M059J (cell line): ENCODE measurements at regions not wholly inside any gene's neighbourhood (a gene's known extent, or its start where the extent isn't known, plus 50 kb on each side); places are given as distances from the start of the nearest gene placed in this dataset.
"Not testable (repeated sequence)": the region's sequence is repeated elsewhere in the genome, so short reads cannot be mapped to it uniquely, and the experiment has no call there.

ENCODE experiments used
- DNase-seq: peaks from one replicate; pipeline ENCODE4 v3.0.0-alpha.2; 2012; ENCODE audit warnings: low read depth

DNA sequence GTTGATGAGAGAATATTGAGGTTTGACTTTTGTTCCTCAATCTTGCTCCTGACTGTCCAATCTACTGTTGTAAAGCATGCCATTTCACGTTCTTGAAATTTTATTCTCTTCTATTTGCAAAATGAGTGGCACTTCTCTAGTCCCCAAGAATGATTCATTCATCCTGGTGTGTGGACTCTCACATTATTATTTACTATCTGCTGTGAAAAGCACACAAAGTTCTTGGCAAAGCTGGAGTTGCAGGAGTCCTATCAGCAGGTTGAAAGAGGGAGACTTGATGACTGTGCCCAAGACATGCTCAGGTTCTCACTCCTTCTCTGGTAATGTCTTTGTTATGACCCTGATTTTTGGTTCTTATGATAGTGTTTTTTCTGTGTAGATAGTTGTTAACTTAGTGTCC lies 382.6 kb downstream of the DMRTA1 start:
- no peak for DNase-seq

DNA sequence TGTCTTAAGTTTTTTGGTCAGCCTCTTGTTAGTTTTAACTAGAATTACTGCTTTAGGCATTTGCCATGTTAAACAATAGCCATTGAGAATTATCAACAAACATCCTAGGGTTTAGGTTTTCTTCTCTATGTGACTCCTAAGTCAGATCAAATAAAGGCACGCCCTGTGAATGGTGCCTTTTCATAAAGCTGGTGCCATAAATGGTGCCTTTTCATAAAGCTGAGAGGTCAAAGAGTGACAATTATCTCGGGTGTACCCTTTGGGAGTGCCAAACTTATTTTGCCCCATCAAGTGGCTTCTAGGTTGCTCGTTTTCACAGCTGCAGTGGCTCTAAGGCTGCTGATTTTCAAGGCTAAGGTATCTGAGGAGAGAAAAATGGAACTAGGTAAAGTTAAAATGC lies 391.6 kb downstream of the DMRTA1 start:
- DNase-seq: no peak

DNA sequence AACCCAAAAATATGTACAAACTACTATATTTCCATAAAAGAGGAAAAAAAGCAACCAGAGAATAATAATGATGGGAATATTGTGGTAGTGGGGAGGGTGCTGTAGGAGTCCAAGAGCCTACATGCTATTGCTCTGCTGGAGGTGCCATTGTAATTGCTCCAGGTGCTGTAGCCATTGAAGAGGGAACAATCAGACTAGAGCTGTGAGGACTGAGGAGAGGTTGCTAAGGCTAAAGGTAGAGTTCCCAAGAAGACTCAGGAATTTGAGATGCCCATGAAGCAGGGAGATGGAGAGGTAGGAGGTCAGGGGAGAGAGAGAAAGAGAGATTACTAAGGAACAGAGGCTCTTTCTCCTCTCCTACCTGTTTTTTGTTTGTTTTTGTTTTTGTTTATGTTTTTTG lies 394.0 kb downstream of the DMRTA1 start:
- no peak for DNase-seq

DNA sequence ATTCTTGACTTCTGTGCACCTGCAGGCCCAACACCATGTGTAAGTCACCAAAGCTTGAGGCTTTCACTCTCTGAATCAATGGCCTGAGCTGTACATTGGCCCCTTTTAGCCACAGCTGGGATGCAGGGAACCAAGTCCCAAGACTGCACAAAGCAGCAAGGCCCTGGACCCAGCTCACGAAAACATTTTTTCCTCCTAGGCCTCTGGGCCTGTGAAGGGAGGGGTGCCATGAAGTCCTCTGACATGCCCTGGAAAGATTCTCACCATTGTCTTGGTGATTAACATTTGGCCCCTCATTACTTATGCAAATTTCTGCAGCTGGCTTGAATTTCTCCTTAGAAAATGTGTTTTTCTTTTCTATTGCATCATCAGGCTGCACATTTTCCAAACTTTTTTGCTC lies 398.6 kb downstream of the DMRTA1 start:
- DNase-seq: not testable (repeated sequence)

DNA sequence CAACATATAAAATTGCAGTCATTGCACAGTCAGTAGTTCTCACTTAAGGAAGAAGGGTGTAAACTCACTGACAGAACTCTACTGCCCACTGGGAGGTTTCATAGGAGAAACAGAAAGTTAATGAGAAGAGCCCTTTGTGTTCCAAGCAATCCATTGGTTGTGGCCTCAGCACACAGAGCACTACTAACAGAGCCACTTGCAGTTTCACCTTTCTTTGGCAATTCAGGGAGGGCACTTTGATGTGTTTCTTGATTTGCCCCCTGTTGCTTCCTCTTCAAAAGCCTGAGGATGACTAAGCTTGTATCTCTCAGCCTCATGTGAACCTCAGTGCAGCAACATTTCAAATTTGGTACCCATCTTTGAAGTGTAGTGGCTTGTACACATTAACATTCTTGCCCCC lies 409.4 kb downstream of the DMRTA1 start:
- DNase-seq: no peak

DNA sequence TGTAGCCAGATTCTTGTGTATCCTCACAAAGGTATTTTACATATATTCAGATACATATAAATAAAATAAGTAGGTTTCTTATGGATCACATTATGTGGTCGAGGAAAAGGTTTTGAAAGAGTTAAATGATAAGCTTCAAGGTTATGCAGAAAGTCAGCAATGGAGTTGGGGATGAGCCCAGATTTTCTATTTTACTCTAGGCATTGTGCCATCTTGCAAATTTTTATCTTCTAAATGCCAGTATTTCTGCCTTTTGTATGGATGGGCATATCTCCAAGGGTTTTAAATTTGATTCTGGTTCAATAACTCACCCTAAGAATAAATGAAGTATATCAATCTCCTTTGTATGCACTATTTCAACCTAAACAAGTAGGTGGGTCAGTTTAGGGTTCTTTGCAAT lies 410.7 kb downstream of the DMRTA1 start:
- no peak for DNase-seq

DNA sequence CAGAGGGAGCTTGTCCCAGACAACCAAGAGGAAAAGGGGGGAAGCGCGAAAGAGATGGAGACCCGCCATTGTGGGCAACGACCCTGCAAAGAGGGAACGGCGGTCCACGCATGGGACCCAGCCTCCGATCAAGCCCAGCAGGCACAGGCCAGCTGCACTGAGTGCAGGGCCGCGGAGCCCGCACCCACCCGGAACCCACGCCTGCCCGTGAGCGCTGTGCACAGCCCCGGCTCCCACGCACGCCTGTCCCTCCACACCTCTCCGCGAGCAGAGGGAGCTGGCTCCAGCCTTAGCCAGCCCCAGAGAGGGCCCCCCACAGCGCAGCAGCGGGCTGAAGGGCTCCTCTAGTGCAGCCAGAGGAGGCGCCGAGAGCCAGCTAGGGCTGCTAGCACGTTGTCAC lies 416.5 kb downstream of the DMRTA1 start:
- no peak for DNase-seq

DNA sequence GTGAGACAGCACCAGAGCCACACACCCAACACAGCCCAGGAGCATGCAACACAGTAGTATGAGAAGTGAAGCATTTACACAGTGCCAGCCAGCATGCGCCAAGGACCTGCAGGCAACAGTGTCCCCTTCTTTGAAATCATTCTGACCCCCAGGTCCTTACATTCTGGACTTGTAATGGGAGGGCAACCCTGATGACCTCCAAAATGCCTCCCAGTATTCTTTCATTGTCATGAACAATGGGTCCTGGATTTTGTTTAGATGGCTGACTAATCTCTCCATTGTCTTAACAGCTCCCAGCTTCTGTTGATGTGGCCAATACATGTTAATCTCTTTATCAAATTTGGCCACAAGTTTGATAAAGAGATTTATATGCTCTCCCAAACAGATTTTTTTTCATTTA lies 417.1 kb downstream of the DMRTA1 start:
- DNase-seq: no peak

DNA sequence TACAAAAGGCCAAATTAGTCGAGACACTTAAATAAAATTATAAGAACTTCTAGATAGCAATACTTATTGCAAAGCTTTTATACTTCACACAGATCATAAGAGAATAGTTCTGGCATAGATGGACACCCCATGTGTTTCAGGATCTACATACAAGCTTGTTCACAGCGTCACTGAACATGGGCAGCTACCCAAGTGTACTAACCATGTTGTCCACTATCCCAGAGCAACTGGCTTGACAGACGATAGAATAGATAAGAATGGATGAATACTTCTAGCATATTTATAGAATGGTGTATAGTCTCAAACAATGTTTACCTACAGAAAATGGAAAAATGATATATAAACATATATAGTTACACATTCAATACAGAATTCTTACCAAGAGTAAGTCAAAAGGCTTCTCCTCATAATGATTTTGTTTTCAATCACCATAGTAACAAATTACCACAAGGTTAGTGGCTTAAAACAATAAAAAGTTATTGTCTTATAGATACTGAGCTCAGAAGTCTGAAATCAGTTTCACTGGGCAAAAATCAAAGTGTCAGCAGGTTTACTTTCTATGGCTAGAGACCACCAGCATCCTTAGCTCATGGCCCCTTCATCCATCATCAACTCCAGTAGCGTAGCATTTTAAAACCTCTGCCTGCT lies 446.7 kb downstream of the DMRTA1 start:
- no peak for DNase-seq

DNA sequence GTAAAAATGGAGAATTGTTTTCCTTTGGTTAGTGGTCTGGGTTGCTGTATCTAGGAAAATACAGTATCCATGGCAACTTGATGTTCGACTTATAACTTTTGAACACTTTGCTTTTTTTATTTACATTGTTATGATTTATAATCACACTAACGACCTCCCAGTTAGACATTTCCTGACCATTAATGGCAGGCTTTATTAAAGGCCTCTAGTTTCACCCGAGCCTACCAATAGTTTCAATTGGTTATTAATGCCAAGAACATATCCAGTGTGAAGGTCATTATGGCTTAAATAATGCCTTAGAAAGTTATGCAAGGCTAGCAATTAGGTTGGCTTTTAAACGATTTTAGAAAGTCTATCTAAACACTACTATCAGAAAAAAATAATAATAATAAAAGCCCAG lies 452.0 kb downstream of the DMRTA1 start:
- no peak for DNase-seq

DNA sequence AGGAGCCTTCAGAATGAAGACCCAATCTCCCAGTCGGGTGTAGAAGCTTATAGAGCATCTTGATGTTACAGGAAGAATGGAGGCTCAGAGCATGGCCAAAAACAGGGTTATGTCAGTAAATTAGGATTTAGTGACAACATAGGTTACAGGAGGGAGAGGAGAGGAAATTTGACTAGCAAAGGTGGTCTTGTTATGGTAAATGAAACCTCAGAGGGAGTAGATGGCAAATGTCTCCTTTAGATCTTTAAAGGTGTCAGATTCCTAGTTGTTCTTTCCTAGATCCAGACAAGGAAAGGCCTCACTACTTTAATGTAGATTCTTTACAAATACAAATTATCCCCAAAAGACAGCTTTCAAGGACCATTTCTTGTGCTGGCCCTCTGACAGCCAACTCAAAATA lies 465.0 kb downstream of the DMRTA1 start:
- DNase-seq: no peak

DNA sequence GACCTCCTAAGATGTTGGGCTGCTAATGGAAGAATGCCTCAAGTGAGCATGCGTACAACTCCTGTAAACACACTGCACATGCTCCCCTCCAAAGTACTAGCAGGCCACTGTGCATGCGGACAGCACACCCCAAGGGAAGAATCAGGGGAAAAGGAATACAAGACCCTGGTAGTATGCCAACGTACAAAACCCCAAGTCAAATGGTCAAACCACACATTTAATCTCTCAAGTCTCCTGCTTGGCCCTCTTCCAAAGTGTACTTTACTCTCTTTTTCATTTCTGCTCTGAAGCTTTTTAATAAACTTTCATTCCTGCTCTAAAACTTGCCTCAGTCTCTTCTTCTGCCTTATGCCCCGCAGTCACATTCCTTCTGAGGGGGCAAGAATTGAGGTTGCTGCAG lies 466.4 kb downstream of the DMRTA1 start:
- peak; percentile 81 for DNase-seq

DNA sequence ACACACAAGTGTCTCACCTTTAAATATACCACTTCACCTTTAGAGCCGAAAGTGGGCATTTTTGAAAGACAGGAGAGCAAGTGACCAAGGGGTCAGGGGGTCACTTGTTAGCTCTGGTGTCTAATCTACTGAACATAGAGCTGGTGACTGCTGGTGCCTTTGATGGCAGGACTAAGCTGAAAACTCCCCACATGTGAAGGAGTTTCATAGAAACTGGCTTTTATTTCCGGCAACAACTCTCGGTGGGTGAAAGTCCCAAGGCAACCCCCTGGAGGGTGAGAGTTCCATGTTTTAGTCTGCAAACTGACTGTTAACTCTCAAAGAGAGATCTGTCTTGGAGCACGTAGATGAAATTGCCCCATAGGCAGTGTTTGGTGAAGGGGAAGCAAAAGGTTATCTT lies 466.9 kb downstream of the DMRTA1 start:
- no peak for DNase-seq

DNA sequence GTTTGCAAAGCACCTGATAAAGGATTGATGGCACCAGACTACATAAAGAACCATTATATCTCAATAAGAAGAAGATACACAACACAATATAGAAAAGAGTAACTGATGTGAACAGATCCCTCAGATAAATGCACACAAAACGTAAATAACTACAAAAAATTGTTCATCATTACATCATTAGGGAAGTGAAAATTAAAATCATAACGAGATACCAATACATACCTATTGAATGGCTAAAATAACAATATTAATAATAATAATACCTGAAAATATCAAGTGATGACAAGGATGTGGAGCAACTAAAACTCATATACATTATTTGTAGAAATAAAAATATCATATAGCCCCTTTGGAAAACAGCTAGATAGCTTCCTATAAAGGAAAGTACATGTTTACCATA lies 469.5 kb downstream of the DMRTA1 start:
- DNase-seq: no peak

DNA sequence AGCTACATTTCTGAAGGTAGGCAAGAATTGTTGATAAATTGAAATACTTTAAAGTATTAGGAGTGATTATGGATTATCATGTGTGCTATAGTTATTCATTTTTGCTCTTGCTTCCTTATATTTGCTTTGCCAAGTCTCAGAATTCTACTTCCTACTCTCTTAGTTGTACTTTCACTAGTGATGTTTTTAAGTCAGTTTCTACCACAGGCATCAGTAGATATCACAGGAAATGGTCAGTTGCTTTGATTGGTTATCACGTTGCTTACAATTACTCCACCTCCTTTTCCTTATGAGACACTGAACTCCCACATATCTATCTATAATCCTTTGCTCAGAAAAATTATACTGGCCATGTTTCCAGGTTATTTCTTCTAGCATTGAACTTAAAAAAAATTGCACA lies 472.8 kb downstream of the DMRTA1 start:
- no peak for DNase-seq

DNA sequence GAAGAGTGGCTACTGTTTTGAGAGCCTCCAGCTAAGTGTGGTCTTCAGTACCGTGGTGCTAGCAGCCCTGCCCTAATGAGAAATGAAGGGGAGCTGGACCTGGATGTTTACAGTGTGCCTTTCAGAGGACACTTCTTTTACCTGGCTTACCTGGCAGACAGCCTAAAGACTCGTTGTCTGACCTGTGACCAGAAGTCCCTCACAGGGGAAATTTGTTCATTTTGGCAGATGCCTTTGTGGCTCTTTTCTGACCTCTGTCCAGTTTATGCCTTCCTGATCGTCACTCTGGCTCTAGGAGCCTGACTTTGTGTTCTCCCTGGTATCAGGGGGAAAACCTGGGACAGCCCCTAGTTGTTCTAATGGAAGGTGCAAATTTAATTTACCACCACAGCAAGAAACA lies 475.1 kb downstream of the DMRTA1 start:
- no peak for DNase-seq

DNA sequence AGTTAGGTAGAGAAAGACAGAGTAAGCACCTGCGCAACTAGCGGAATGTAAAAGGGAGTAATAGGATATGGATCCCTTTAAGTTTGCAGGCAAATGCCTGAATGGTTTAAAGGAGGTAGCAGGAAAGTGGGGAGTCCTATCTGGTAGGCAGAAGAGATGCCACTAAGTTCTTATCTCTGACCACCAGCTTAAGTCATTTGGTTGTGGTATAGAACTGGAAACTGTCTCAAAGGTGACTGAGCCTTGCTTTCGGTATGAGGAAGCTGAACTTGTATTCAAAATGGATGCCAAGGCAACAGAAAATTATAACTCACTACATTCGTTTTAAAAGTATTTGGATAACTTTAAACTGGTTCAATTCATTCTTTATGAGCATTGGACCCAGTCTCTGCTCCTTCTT lies 475.6 kb downstream of the DMRTA1 start:
- DNase-seq: peak; percentile 36

DNA sequence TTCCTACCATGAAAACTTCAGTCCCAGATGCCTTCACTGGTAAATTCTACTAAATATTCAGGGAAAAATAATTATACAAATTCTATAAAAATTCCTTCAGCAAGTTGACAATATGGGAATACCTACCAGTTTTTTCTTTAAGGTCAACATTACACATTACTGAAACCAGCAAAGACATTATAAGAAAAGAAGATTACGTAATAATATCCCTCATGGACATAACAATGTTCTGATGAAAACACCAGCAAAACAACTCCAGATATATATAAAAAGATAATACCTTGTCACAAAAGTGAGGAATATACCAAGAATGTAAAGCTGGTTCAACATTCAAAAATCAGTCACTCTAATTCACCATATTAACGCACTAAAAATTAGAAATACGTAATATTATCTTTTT lies 507.9 kb downstream of the DMRTA1 start:
- DNase-seq: no peak

DNA sequence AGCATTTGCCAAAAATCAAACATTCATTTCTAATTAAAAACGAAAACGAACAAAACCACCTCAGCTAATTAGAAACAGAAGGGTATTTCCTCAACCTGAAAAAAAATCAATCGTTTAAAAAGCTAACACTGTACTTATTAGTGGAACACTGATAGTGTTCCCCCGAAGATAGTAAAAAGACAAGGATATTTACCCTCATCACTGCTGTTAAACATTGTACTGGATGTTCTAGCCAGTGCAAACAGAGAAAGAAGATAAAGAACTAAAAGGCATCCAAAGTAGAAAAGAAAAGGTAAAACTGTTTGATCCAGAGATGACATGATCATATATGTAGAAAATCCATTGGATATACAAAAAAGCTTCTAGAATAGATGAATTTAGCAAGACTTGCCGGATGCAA lies 508.3 kb downstream of the DMRTA1 start:
- DNase-seq: no peak

DNA sequence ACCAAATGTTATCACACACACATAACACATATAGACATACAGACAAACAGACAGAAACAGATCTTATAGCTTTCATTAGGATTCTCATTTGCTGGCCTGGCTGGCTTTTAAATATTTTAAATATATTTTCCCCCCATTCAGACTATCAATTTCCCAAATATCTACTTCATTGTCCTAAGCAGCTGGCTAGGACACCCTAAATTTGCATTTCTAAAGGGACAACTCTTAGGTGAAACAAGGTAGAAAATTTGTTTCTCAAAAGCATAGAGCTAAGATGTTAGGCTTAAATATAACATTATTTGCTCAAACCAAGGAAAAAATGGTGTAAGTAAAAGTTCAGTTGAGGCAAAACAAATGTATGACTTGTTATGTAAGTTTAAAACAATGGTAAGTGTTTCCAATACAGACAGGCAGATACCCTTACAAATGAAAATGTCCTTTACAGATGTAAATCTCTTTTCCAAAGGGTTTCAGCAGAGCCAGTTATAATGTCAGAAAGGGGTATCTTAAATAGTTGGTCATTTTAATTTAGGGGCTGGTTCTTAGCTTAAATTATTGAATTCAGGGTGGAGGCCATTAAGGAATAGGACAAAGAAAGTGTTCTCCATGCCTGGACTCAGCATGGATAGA lies 522.8 kb downstream of the DMRTA1 start:
- no peak for DNase-seq

DNA sequence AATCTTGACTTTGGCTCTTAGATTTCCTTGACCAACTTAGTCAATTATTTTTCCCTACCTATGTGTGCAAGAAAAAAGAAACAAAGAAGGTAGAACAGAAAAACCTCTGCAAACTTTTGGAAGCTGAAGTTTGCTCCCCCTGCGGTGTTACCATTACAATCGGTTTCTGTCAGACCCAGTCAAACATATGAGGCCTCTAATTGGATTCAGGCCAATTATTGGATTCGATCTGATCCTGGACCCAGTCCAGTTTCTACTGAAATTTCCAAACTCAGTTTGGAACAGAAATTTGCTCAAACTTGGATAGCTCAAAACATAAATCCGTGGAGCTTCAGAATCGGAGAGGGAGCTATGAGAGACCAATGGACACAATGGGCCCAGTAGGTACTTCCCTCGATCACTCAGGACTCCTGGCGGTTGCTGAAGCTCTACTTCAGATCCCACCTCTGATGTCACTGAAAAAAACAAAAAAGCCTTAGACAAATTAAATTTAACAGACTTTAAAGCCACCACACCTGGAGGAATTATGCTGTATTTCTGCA lies 523.9 kb downstream of the DMRTA1 start:
- no peak for DNase-seq

DNA sequence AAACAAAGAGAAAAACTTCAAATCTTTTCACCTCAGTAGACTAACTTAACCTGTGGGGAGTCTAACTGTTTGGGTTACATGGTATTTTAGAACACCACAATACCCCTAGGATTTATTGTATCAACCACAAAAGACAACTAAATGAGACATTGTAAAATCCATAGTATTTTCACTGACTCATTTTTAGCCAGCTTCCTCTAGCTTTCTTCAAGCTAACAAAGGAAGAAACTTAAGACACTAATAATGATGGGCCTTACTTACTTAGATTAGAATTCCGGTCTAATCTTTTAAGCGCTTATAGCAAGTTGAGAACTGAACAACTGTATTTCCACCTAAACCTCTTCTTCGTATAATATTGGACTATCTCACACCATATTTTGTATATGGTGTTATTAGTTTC lies 529.3 kb downstream of the DMRTA1 start:
- DNase-seq: peak; percentile 51

DNA sequence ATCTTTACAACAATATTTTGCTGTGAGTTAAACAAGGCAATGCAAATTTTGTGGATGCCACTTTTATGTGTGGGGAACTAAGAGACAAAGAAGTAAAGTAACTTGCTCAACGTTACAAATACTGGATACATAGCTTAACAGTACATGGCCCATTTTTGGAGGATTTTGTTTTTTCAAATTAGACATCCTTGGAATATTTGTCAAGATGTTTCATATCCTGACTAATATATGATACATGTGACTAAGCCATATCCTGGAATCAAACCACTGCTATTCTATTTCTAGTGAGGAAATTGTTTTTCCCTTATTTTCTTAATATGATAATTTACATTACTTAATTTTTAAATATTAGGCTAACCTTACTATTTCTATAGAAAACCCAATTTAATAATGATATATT lies 529.8 kb downstream of the DMRTA1 start:
- peak; percentile 34 for DNase-seq

DNA sequence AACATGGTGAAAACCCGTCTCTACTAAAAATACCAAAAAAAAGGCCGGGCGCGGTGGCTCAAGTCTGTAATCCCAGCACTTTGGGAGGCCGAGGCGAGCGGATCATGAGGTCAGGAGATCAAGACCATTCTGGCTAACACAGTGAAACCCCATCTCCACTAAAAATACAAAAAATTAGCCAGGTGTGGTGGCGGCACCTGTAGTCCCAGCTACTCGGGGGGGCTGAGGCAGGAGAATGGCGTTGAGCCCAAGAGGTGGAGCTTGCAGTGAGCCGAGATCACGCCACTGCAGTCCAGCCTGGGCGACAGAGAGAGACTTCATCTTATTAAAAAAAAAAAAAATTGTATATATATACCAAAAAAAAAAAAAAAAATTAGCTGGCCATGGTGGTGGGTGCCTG lies 533.8 kb downstream of the DMRTA1 start:
- not testable (repeated sequence) for DNase-seq
